Ovary (tissue), 7 donors: ENCODE measurements at regions not wholly inside any gene's neighbourhood (a gene's known extent, or its start where the extent isn't known, plus 50 kb on each side); places are given as distances from the start of the nearest gene placed in this dataset.
A peak's percentile ranks its signal among the peaks of the same experiment; 100 is the strongest.
"Not testable (repeated sequence)": the region's sequence is repeated elsewhere in the genome, so short reads cannot be mapped to it uniquely, and the experiment has no call there.

Experiments used
- DNase-seq, 5 donors: peaks; one replicate each; pipeline ENCODE4 v3.0.0-alpha.2; 2019 to 2020
- H3K27ac ChIP-seq, 2 donors: fragments of 200-600 bp; one replicate each; pipeline versions ENCODE4 v1.5.1 to v1.8.0; 2019 to 2022
- H3K27me3 ChIP-seq: fragments of 200-600 bp; one replicate; pipeline ENCODE4 v1.8.0; 2022
- H3K36me3 ChIP-seq: fragments of 200-600 bp; sonication (generic); one replicate; pipeline ENCODE4 v1.5.1; 2019
- H3K4me1 ChIP-seq: one replicate; pipeline ENCODE4 v1.8.1; 2013; ENCODE audit warnings: mild to moderate bottlenecking, moderate library complexity; ENCODE audit not compliant: insufficient read depth
- H3K4me3 ChIP-seq: fragments of 200-600 bp; sonication (generic); one replicate; pipeline ENCODE4 v1.5.1; 2017
- H3K9me3 ChIP-seq, 2 donors: fragments of 200-600 bp in 1 of 2; sonication (generic) in 1 of 2; one replicate each; pipeline versions ENCODE4 v1.5.1 to v1.8.1; 2013 to 2019; ENCODE audit warnings: mild to moderate bottlenecking in 1 of 2, moderate library complexity in 1 of 2
- CTCF ChIP-seq, 3 donors: fragments of 450-650 bp in 2 of 3; fragments of 200-600 bp in 1 of 3; IDR thresholded peaks; one replicate each; pipeline versions ENCODE4 v1.5.1 to v1.8.0; 2016 to 2022; ENCODE audit warnings: antibody characterized with exemption in 3 of 3, mild to moderate bottlenecking in 1 of 3
- EP300 ChIP-seq: sonication (generic); formaldehyde crosslinking; IDR thresholded peaks from one replicate; pipeline ENCODE4 v1.6.1; 2017; ENCODE audit warnings: antibody characterized with exemption
- POLR2A ChIP-seq: fragments of 450-650 bp; IDR thresholded peaks from one replicate; pipeline ENCODE4 v1.6.1; 2017; ENCODE audit warnings: antibody characterized with exemption, mild to moderate bottlenecking, moderate library complexity
- WGBS, 3 donors: extraction: QIAGEN DNeasy Blood & Tissue Kit in 1 of 3; methylation state at CpG; one replicate each; pipeline versions ENCODE4 v1.1.5 to v1.1.7; 2013 to 2017; 5-methylcytosine and 5-hydroxymethylcytosine counted together
- intact Hi-C, 4 donors: fragments of 100-400 bp; cut with DNase I; formaldehyde crosslinking; loops; one replicate each; pipeline versions ENCODE4 v1.11.0 to v1.15.1; 2022 to 2023
- donor health status: DM: no; HTN: no; CAD: no; lungs with moderate emphysema.
- donor health status: DM: no; HTN: no; CAD: no.
- donor health status: Bipolar disorder and iron deficiency.
- donor health status: DM: no; HTN: no; CAD: no.
- donor health status: DM: yes; HTN: yes; CAD: no.

DNA sequence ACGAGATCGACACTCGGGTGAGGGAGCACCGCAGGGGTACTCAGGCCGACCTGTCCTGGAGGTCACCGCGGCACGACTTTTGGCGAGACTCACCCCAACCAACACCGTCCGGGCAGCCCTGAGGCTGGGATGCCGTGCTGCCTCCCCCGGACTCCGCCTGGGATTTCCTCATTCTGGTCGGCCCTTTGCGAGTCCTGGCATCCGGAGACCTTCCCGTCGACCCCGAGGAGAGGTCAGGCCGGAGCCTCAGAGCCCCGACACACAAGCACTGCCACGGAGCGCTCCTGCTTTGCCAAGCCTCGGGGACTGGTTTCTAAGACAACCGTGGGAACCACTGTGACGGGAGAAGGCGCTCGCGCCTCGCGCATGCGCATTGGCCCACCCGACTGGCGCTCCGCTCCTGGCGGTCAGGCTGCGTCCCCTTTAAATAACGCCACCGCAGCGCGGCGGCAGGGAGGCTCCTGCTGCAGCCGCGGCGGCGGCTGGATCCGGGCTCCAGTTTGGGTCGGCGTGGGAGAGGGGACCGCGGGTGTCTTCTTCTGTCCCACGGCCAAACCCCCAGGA lies 166.4 kb upstream of the ZNF337 start:
- peak in 2 of 3 donors; percentile 14 to 44 for TF ChIP-seq CTCF (IDR thresholded peaks at IDR 0.05)
- 1 to 4% (median 2%) methylated on average over 47 to 53 of the region's 53 CpGs for WGBS, 3 donors
- H3K4me1 ChIP-seq, H3K27me3 ChIP-seq, H3K36me3 ChIP-seq, H3K27ac ChIP-seq, H3K9me3 ChIP-seq, intact Hi-C loops: not testable (repeated sequence)
- peak; percentile 80 to 89 (median 88) for DNase-seq
- peak overlapping the region; percentile 33 for H3K4me3 ChIP-seq

DNA sequence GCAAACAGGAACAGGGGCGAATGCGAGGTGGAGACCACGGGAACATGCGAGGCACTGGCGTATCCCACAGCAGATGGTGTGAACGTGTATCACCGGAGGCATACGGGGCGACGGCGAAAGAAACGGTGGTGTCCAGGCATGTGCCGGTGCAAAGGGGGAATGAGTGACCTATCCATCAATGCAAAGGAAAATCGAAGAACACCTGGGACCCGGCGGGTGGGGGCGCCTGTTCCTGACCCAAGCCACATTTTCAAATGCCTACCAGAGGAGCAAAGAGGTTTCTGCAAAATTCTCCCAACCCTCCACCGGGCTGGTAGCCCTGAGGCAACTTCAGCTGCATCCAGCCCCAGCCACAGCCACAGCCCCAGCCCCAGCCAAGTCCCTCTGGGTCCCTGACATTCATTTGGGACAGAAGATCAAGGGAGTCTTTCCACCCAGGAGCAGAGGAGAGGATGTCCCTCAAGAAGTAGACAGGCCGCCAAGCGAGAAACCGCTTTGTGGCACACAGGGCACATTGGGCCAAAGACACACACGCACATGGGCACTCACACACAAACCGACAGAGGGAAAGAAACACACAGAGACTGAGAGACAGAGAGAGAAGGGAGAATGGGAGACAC lies 164.0 kb upstream of the ZNF337 start:
- Histone ChIP-seq H3K36me3 (no peaks in the 10 kb centered on the region), H3K9me3 (no peaks in the 10 kb centered on the region), H3K27ac (no peak overlapping the region), H3K4me1 (peaks cover 8% of the 10 kb centered on the region), H3K4me3 (no peak overlapping the region), H3K27me3 (no peaks in the 10 kb centered on the region)
- TF ChIP-seq POLR2A: no peak
- no peak for TF ChIP-seq CTCF (IDR thresholded peaks at IDR 0.05)
- TF ChIP-seq EP300: no peak
- intact Hi-C loops: no loop called here
- WGBS, 3 donors: 44 to 65% (median 53%) methylated on average over 21 to 23 of the region's 23 CpGs
- DNase-seq: no peak

DNA sequence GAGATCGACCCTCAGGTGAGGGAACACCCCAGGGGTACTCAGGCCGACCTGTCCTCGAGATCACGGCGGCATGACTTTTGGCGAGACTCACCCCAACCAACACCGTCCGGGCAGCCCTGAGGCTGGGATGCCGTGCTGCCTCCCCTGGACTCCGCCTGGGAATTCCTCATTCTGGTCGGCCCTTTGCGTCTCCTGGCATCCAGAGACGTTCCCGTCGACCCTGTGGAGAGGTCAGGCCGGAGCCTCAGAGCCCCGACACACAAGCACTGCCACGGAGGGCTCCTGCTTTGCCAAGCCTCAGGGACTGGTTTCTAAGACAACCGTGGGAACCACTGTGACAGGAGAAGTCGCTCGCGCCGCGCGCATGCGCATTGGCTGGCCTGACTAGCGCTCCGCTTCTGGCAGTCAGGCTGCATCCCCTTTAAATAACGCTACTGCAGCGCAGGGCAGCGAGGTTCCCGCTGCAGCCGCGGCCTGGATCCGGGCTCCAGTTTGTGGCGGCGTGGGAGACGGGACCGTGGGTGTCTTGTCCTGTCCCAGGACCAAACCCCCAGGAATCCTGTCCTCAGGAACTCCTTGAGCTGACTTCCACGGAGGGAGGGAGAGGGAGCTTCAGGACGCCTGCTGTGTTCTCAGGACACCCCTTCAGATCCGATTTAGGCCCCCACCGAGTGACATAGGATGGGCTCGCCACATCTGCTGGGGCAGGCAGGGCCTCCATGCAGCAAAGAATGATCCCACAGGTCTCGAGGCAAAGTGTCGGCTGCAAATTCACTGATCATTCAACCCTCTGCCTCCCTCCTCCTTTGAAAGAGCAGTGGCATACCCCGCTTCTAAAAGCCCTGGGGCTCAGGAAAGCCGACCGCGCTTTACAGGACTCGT lies 163.2 kb upstream of the ZNF337 start:
- Histone ChIP-seq H3K27me3 (no peaks in the 10 kb centered on the region), H3K4me1 (peaks cover 7% of the 10 kb centered on the region), H3K27ac (no peak overlapping the region), H3K9me3 (no peaks in the 10 kb centered on the region), H3K4me3 (no peak overlapping the region), H3K36me3 (no peaks in the 10 kb centered on the region)
- 12 to 32% (median 22%) methylated on average over 45 to 51 of the region's 51 CpGs for WGBS, 3 donors
- intact Hi-C loops: no loop called here
- DNase-seq: peak; percentile 54 to 73 (median 68)
- TF ChIP-seq POLR2A (no peak), CTCF (IDR thresholded peaks at IDR 0.05) (no peak), EP300 (no peak)

- intact Hi-C loops: no loop called here
- WGBS, 3 donors: 42 to 65% (median 62%) methylated on average over 37 of the region's 37 CpGs
- no peaks in the 10 kb centered on the region for H3K9me3 ChIP-seq
- no peaks in the 10 kb centered on the region for H3K36me3 ChIP-seq
- no peaks in the 10 kb centered on the region for H3K27me3 ChIP-seq
- DNase-seq: no peak
- peaks cover 7% of the 10 kb centered on the region for H3K4me1 ChIP-seq
- no peak overlapping the region for H3K4me3 ChIP-seq
- TF ChIP-seq EP300 (no peak), CTCF (IDR thresholded peaks at IDR 0.05) (no peak), POLR2A (no peak)
- H3K27ac ChIP-seq: no peak overlapping the region
Observed at GRCh38 chr20:25858495-25859425, 162.1 kb upstream of the ZNF337 start.

DNA sequence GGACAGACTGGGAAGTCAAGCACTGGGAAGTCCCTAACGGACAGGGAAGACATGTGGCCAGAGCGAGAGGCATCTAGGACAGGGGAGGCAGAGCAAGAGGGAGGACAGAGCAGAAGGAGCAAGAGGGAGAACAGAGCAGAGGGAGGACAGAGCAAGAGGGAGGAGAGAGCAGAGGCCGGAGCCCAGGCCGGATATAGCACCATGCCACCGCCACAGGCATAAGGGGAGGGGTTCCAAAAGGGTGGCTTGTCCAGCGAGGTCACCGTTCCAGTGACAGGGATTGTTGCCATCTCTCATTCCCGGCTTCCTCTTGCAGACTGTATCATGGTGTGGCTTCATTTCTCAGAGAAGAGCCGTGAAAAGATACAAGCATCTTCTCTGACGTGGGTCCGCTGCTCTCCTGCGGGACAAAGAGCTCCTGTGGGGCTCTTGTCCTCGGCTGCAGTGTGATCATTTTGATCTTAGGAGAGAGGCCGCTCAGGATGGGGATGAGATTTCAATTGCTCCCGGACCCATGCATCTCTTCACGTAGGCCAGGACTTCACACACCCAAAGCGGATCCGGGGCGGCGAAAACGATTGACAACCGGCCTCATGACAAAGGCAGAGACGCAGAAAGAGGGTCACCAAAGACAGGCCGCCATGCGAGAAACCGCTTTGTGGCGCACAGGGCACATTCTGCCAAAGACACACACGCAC lies 160.6 kb upstream of the ZNF337 start:
- H3K4me3 ChIP-seq, DNase-seq, intact Hi-C loops, H3K4me1 ChIP-seq, H3K36me3 ChIP-seq, H3K27ac ChIP-seq, H3K27me3 ChIP-seq, H3K9me3 ChIP-seq: not testable (repeated sequence)
- WGBS, 3 donors: 85 to 89% (median 89%) methylated on average over 28 of the region's 28 CpGs
